Testis (tissue), 2 donors: ENCODE measurements at regions not wholly inside any gene's neighbourhood (a gene's known extent, or its start where the extent isn't known, plus 50 kb on each side); places are given as distances from the start of the nearest gene placed in this dataset.

Experiments
- POLR2A ChIP-seq: fragments of 450-650 bp; IDR thresholded peaks from one replicate; pipeline ENCODE4 v1.6.1; 2017; ENCODE audit warnings: antibody characterized with exemption, mild to moderate bottlenecking, moderate library complexity
- TF ChIP-seq, protein P1 (sequence below), 3 experiments: fragments of 450-650 bp in 2 of 3; fragments of 200-600 bp in 1 of 3; sonication (generic) in 1 of 3; IDR thresholded peaks; one replicate each; pipeline ENCODE4 v1.5.1; 2016 to 2019; ENCODE audit warnings: antibody characterized with exemption in 3 of 3, mild to moderate bottlenecking in 2 of 3, moderate library complexity in 1 of 3

DNA sequence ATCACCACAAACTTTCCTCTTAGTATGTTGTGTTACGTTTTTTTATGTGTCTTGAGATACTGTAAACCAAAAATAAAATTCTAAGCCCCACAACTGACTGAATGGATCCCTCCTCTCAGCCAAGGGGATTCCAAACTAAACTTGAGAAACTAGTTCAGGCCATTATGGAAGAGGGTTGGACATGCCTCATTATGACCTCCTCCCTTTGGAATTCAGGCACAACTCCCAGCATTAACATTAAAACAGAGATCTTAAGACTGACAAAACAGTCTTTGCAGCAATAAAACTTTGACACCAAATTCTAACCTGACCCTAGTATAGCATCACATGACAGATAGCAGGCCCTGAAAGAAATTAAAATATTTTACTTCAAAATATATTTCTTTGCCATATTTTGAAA, 51.1 kb upstream of the SLC47A1 start:
- TF ChIP-seq, protein P1, sequence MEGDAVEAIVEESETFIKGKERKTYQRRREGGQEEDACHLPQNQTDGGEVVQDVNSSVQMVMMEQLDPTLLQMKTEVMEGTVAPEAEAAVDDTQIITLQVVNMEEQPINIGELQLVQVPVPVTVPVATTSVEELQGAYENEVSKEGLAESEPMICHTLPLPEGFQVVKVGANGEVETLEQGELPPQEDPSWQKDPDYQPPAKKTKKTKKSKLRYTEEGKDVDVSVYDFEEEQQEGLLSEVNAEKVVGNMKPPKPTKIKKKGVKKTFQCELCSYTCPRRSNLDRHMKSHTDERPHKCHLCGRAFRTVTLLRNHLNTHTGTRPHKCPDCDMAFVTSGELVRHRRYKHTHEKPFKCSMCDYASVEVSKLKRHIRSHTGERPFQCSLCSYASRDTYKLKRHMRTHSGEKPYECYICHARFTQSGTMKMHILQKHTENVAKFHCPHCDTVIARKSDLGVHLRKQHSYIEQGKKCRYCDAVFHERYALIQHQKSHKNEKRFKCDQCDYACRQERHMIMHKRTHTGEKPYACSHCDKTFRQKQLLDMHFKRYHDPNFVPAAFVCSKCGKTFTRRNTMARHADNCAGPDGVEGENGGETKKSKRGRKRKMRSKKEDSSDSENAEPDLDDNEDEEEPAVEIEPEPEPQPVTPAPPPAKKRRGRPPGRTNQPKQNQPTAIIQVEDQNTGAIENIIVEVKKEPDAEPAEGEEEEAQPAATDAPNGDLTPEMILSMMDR (IDR thresholded peaks at IDR 0.05): no peak
- no peak for TF ChIP-seq POLR2A
